ENCODE measurements at regions not wholly inside any gene's neighbourhood (a gene's known extent, or its start where the extent isn't known, plus 50 kb on each side); places are given as distances from the start of the nearest gene placed in this dataset.

DNA sequence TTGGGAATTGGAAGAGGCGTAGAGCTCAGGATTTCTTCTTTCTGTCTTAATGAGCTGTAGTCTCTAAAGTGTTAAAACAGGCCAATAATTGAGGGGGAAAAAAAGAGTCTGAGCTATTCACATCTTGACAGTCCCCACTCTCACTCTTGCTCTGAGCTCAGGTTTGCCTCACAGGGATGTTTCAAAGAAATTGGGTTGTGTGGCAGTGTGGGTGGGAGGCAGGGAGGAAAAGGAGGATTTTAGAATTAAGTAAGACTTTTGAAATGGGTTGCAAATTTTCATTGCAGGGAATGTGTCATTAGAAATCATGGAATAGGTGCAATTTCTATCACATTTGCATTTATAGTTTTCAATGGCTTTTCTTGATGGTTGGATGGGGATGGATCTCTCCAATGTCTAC, 338.8 kb upstream of the KIRREL3 start:
- Mint-ChIP-seq H3K27me3 (no peaks in the 10 kb centered on the region), H3K4me1 (no peaks in the 10 kb centered on the region)

DNA sequence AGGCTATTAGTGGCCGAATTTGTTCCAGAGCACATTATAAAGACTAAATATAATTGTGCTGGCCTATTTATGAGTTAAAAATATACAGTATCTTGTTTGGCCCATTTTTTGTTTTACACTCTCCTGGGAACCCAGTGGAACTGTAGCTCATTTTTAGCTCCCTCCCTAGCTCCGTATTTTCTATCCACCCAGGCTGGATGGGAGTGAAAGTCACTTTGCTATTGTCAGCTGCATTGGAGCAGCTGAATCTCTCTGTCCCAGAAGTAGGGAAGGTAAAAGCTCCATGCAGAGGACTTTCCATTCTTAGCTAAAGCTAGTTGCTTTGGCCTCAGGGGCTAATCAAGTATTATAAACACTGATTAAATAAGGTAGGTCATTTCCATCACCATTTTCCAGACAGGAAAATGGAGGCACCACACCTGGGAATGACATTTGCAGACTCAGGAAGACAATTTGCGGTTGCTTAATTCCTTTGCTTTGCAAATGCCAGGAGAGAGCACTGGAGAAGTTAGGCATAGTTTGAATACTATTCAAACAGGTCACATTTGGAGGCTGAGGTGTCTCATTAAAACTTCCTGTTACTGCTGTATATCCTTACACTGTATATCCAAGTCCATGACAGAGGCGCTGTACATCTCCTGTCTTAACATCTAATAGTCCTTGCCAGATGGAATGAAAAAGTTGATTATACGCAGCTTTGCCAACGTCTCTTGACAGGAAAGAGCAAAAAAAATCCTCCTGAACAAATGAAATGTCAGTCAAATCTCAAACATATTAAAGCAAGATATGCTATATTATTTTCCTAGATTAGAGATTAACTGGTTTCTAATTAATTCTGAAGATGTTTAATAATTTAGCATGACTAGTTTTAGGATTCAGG, 338.1 kb upstream of the KIRREL3 start:
- Mint-ChIP-seq H3K27ac (no peak overlapping the region), H3K4me1 (no peaks in the 10 kb centered on the region), H3K9me3 (peaks cover 0 to 16% (median 4%) of the 10 kb centered on the region in 7 donors), H3K4me3 (no peak overlapping the region), H3K36me3 (no peaks in the 10 kb centered on the region), H3K27me3 (no peaks in the 10 kb centered on the region)
- ATAC-seq (ENCODE audit: low read depth in 2 of 2): no peak
- no peak for DNase-seq

More for the DNA sequence above, 338.8 kb upstream of the KIRREL3 start:
- ATAC-seq (ENCODE audit: low read depth in 2 of 2) (no peak), DNase-seq (no peak)
- H3K4me3 Mint-ChIP-seq: no peak overlapping the region
- peaks cover 0 to 16% (median 3%) of the 10 kb centered on the region in 7 donors for H3K9me3 Mint-ChIP-seq
- no peak overlapping the region for H3K27ac Mint-ChIP-seq
- no peaks in the 10 kb centered on the region for H3K36me3 Mint-ChIP-seq

DNA sequence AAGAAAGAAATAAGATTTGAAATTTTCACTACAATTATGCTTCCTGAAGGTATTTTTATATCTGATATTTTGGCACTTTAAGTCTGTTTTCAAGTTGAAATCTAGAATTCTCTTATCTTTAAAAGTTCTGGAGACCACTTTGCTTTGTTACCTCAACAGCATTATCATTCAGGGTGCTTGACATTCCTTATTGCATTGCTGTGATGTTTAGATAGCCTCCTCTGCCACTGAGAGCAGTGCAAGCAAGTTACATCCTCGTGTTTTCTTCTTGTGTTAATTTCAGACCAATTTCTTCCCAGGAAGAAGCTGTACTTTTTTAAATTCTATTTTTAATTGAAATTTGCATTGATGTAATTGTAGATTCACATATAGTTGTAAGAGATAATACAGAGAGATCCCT, 333.9 kb upstream of the KIRREL3 start:
- Mint-ChIP-seq H3K4me1 (no peaks in the 10 kb centered on the region), H3K27ac (no peak overlapping the region), H3K4me3 (no peak overlapping the region), H3K27me3 (no peaks in the 10 kb centered on the region), H3K36me3 (no peaks in the 10 kb centered on the region), H3K9me3 (peaks cover 2 to 20% (median 11%) of the 10 kb centered on the region in 7 donors)
- no peak for ATAC-seq (ENCODE audit: low read depth in 2 of 2)
- no peak for DNase-seq

DNA sequence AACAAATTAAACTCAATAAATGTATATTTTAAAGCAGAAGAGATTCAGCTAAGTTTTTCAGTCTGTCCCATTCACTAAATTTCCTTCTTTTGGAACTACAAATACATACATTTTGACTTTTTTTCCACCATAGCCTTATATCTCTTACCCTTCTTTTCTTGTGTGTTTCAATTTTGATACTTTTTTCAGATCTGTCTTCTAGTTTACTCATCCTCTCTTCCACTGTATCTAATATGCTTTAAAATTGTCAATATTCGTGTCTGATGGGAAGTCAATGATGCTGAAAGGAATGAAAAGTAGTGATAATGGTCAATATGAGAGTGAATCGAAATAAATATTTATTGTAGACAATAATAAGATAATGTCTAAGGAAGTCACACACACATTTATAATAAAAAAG, 332.3 kb upstream of the KIRREL3 start:
- ATAC-seq (ENCODE audit: low read depth in 2 of 2): no peak
- Mint-ChIP-seq H3K36me3 (no peaks in the 10 kb centered on the region), H3K27ac (no peak overlapping the region), H3K4me3 (no peak overlapping the region), H3K4me1 (no peaks in the 10 kb centered on the region), H3K27me3 (no peaks in the 10 kb centered on the region), H3K9me3 (peaks cover 3 to 20% (median 11%) of the 10 kb centered on the region in 7 donors)
- no peak for DNase-seq

DNA sequence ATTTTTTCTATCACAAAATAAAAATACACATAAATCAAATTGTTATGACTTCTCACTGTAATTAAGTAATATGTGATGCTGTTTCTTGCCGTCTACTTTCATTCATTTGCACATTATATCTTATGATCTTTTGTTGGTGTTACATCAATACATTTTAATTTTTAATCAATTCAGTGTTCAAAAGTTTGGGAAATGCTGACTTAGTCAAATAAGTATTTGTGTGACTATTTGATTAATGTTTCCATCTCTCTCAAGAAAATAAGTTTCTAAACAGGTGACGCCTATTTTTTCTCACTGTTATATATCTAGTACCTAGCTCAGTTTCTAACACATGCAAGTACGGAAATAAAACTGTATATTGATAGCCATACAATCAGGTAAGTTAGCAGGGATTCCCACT, 329.5 kb upstream of the KIRREL3 start:
- ATAC-seq (ENCODE audit: low read depth in 2 of 2) (no peak), DNase-seq (no peak)
- no peaks in the 10 kb centered on the region for H3K27me3 Mint-ChIP-seq
- no peak overlapping the region for H3K27ac Mint-ChIP-seq
- peaks cover 2 to 12% (median 9%) of the 10 kb centered on the region in 7 donors for H3K9me3 Mint-ChIP-seq
- no peaks in the 10 kb centered on the region for H3K4me1 Mint-ChIP-seq
- no peak overlapping the region for H3K4me3 Mint-ChIP-seq
- no peaks in the 10 kb centered on the region for H3K36me3 Mint-ChIP-seq

DNA sequence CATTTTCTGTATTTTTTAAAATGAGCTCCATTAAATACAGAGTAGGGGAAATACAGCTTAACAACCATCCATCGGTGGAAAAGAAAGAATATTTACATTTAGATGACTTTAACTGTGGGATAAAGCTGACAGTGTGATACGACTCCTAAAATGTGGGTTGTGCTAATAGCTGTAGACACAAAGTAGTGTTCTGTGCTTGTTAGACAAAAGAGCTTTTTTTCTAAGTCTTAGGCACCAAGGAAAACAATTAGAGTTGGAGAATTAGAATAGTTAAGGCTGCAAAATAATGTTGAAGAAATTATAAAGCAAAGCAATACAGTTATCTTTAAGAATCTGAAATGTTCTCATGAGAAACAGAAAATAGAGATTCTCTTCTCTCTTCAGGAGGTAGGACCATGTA, 307.7 kb upstream of the KIRREL3 start:
- H3K4me1 Mint-ChIP-seq: no peaks in the 10 kb centered on the region
- peaks cover 0 to 16% (median 4%) of the 10 kb centered on the region in 7 donors for H3K9me3 Mint-ChIP-seq
- H3K4me3 Mint-ChIP-seq: no peak overlapping the region
- H3K27ac Mint-ChIP-seq: no peak overlapping the region
- no peaks in the 10 kb centered on the region for H3K36me3 Mint-ChIP-seq
- DNase-seq (no peak), ATAC-seq (ENCODE audit: low read depth in 2 of 2) (no peak)
- no peaks in the 10 kb centered on the region for H3K27me3 Mint-ChIP-seq

DNA sequence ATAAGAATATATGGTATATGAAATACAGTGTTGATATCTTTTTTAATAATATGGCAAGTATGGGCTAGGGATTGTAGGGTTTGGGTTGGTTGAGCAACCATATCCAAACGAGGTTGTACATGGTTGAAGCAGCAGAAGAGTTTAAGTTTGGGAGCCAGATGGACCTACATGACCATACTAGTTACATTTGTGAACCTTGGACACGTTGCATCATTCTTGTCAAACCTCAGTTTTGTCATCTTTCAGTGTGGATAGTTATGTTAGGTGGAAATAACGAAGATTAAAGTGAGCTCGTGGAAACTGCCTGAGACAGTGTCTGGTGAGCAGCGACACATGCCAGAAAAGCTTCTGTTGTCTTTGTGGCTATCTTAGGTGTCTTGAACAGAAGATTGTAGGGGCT, 307.1 kb upstream of the KIRREL3 start:
- Mint-ChIP-seq H3K27ac (peak overlapping the region in 1 of 6 donors; percentile 35), H3K4me3 (no peak overlapping the region), H3K27me3 (no peaks in the 10 kb centered on the region), H3K4me1 (no peaks in the 10 kb centered on the region), H3K9me3 (peaks cover 0 to 12% (median 2%) of the 10 kb centered on the region in 7 donors), H3K36me3 (no peaks in the 10 kb centered on the region)
- no peak for ATAC-seq (ENCODE audit: low read depth in 2 of 2)
- no peak for DNase-seq

DNA sequence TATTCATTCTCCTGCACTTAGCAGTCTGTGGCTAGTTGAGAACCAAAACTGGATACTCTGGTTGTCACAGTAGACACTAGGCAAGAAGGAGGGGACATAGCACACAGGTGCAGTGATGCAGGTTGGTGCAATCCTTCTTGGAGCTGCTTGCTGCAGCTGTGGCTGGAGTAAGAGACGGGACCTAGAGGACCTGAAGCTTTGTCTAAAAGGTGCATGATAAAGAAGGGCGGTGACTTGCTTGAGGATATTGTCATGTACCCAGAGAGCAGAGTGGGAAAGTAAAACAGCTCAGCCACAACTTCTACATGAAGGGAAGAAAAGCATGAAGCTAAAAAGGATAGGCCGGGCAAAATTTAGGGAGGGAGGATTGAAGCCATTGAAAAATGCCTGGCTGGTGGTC, 304.1 kb upstream of the KIRREL3 start:
- ATAC-seq (ENCODE audit: low read depth in 2 of 2) (no peak), DNase-seq (no peak)
- H3K4me3 Mint-ChIP-seq: no peak overlapping the region
- no peak overlapping the region for H3K27ac Mint-ChIP-seq
- no peaks in the 10 kb centered on the region for H3K4me1 Mint-ChIP-seq
- H3K27me3 Mint-ChIP-seq: no peaks in the 10 kb centered on the region
- peaks cover 0 to 2% (median 0%) of the 10 kb centered on the region in 7 donors for H3K9me3 Mint-ChIP-seq
- H3K36me3 Mint-ChIP-seq: no peaks in the 10 kb centered on the region

DNA sequence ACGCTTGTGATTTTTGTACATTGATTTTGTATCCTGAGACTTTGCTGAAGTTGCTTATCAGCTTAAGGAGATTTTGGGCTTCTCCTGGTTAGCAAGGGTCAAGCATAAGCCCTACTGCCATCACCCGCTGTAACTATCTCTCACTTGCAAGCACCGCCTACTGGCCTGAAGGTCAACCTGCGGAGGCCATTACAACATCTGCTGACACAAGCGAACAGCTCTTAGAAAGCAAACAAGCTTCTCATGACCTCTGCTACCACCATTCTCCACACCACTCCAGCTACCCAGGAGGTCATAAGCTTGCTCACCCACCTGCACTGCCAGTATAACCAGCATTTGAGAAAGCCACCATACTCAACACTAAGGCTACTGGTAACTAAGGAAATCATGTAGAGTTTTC, 288.4 kb upstream of the KIRREL3 start:
- Mint-ChIP-seq H3K4me1 (no peaks in the 10 kb centered on the region), H3K27me3 (no peaks in the 10 kb centered on the region), H3K27ac (no peak overlapping the region), H3K4me3 (peak overlapping the region in 1 of 8 donors; percentile 32), H3K36me3 (no peaks in the 10 kb centered on the region), H3K9me3 (peaks cover 4 to 37% (median 15%) of the 10 kb centered on the region in 7 donors)
- DNase-seq: no peak
- ATAC-seq (ENCODE audit: low read depth in 2 of 2): no peak

DNA sequence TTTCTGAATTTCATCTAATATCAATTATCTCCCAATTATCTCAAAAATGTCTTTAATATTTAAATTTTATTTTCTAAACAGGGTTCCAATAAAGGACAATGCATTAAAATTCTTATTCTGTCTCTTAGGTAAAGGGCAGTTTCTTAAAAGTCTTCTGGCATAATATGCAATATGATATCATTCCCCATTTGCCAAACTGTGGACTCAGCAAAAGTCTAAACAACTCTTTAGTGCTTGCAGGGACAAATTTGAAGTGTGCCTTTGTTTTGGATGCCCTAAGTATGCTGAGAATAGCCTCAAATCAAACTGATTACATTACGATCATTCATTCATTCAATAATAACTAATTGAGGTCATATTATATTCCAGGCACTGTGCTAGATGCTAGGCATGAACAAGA, 281.0 kb upstream of the KIRREL3 start:
- Mint-ChIP-seq H3K27ac (no peak overlapping the region), H3K4me1 (no peaks in the 10 kb centered on the region), H3K4me3 (no peak overlapping the region), H3K27me3 (no peaks in the 10 kb centered on the region), H3K36me3 (no peaks in the 10 kb centered on the region), H3K9me3 (peaks cover 0 to 4% (median 0%) of the 10 kb centered on the region in 7 donors)
- DNase-seq (no peak), ATAC-seq (ENCODE audit: low read depth in 2 of 2) (no peak)

DNA sequence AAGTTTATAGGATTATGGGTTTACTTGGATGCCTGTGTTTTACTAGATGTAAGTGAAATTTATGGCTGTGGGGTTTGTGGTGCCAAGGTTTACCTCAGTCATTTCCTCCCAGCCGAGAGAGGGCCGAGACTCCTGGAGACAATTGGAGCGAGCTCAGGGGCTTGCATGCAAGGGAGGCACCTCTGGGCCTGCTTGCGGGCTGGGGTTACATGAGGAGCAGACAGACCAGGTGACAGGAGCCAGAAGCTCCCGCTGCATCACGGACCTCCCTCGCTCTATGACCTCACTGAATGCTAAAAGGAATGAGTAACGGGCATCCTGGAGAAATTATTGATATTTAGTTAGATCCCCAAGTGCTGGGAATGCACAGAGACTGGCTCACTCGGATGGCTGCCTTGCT, 275.2 kb upstream of the KIRREL3 start:
- DNase-seq (no peak), ATAC-seq (ENCODE audit: low read depth in 2 of 2) (no peak)
- no peak overlapping the region for H3K4me3 Mint-ChIP-seq
- peaks cover 0 to 18% (median 2%) of the 10 kb centered on the region in 7 donors for H3K9me3 Mint-ChIP-seq
- no peaks in the 10 kb centered on the region for H3K4me1 Mint-ChIP-seq
- no peak overlapping the region for H3K27ac Mint-ChIP-seq
- H3K27me3 Mint-ChIP-seq: peaks cover 0 to 8% (median 0%) of the 10 kb centered on the region in 3 donors
- no peaks in the 10 kb centered on the region for H3K36me3 Mint-ChIP-seq

DNA sequence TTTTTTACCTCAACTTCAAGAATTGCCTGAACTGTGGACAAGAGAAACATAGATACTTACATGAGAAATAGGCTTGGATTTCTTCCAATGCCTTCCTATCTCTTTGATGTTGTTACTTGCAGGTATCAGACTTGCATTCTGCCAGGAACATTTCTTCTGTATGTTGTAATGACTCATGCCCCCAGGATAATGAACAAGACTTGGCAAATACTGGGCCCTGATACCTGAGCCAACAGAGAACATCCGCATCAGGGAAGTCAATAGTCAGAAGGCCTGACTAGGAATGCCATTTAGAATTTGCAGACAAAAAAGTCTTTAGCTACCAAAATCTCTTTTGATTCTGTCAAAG, 273.7 kb upstream of the KIRREL3 start:
- ATAC-seq (ENCODE audit: low read depth in 2 of 2) (no peak), DNase-seq (no peak)
- no peak overlapping the region for H3K27ac Mint-ChIP-seq
- H3K4me1 Mint-ChIP-seq: no peaks in the 10 kb centered on the region
- peaks cover 0 to 8% (median 0%) of the 10 kb centered on the region in 3 donors for H3K27me3 Mint-ChIP-seq
- peaks cover 0 to 13% (median 2%) of the 10 kb centered on the region in 7 donors for H3K9me3 Mint-ChIP-seq
- no peaks in the 10 kb centered on the region for H3K36me3 Mint-ChIP-seq
- H3K4me3 Mint-ChIP-seq: no peak overlapping the region

DNA sequence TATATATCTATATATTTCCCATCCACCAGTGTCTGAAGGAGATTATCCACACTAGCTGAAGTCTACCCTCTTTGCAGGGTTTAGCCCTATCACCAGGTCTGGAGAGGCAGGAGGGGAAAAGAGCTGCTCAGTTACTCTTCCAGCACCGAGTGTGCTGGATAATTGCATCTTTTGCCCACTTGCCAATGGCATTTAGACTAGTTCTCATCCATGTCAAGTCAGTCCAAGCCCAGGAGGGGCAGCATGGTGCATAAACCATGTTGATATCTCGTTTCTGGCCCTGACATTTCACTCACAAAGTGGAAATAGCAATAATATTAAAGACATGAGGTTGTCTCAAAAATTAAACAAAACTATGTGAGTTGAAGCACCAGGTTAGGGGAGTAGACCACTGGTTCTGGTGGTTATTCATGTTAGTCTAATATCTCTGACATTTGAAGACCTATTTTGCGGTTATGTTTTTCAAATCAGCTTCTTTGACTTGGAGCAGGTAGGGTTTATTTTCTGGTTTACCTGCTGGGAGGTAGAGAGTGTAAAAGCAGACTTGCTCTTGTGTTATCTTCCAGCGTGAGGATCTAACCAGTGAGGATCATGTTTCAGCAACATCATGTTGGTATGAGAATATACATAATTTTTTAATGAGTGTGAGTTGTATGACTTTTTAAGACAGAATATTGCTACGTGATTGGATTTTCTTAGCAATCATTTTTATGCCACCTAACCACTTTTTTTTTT, 273.2 kb upstream of the KIRREL3 start:
- Mint-ChIP-seq H3K9me3 (peaks cover 0 to 13% (median 2%) of the 10 kb centered on the region in 7 donors), H3K36me3 (no peaks in the 10 kb centered on the region), H3K4me3 (no peak overlapping the region), H3K4me1 (no peaks in the 10 kb centered on the region), H3K27ac (no peak overlapping the region), H3K27me3 (peaks cover 0 to 8% (median 0%) of the 10 kb centered on the region in 3 donors)
- no peak for DNase-seq
- no peak for ATAC-seq (ENCODE audit: low read depth in 2 of 2)

DNA sequence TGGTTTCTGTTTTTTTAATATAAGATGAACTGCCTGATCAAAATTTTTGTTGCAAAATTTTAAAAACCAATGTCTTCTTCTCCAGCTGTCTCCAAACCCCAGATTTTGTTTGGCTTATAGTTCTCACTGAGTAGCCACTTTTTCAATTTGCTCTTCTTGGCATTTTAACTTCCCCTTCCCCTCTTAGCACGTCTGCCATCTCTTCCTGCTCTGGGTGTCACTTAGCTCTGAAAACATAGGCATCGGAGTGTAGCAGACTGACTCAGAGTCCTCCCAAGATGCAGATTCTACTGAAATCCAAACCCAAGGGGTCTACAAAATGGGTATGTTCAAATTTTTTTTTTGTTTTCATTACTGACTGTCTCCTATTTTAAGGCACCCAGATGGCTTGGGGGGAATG, 270.3 kb upstream of the KIRREL3 start:
- H3K27me3 Mint-ChIP-seq: peaks cover 0 to 8% (median 0%) of the 10 kb centered on the region in 3 donors
- H3K4me3 Mint-ChIP-seq: no peak overlapping the region
- H3K4me1 Mint-ChIP-seq: no peaks in the 10 kb centered on the region
- no peak for ATAC-seq (ENCODE audit: low read depth in 2 of 2)
- H3K36me3 Mint-ChIP-seq: no peaks in the 10 kb centered on the region
- H3K27ac Mint-ChIP-seq: no peak overlapping the region
- no peak for DNase-seq
- peaks cover 0 to 18% (median 2%) of the 10 kb centered on the region in 7 donors for H3K9me3 Mint-ChIP-seq

All from naive B cell (primary cell).